ENCODE measurements at regions not wholly inside any gene's neighbourhood (a gene's known extent, or its start where the extent isn't known, plus 50 kb on each side); places are given as distances from the start of the nearest gene placed in this dataset.
A peak's percentile ranks its signal among the peaks of the same experiment; 100 is the strongest.

- DNase-seq, result no peak
- H4K20me1 ChIP-seq (ENCODE audit: insufficient read depth, low read length), result no peaks in the 10 kb centered on the region
- H3K9me3 ChIP-seq (replicated peaks in 1 of 2; ENCODE audit: control insufficient read depth in 1 of 2, insufficient read depth in 1 of 2, low read length in 2 of 2), result no peaks in the 10 kb centered on the region
- H3K27ac ChIP-seq (ENCODE audit: low read depth in 1 of 2, low read length in 2 of 2), result no peak overlapping the region
- no peak overlapping the region for H2AFZ ChIP-seq (ENCODE audit: insufficient read depth, low read depth, low read length, poor library complexity, severe bottlenecking)
- H3K4me3 ChIP-seq (replicated peaks in 1 of 3; ENCODE audit: low read depth in 2 of 3, low read length in 3 of 3), result no peak overlapping the region
- intact Hi-C loops (cut with micrococcal nuclease), result no loop called here
- Mint-ChIP-seq H3K36me3 (no peaks in the 10 kb centered on the region), H3K9me3 (no peaks in the 10 kb centered on the region), H3K27ac (no peak overlapping the region), H3K4me1 (peaks cover 2% of the 10 kb centered on the region), H3K4me3 (no peak overlapping the region), H3K27me3 (ENCODE audit: low read depth in 3 of 3) (no peaks in the 10 kb centered on the region)
- H3K27me3 ChIP-seq (ENCODE audit: control insufficient read depth in 2 of 2, insufficient read depth in 2 of 2, low read length in 2 of 2), result no peaks in the 10 kb centered on the region
- H3K9ac ChIP-seq (ENCODE audit: insufficient read depth, low read length, poor library complexity, severe bottlenecking), result no peak overlapping the region
- no peaks in the 10 kb centered on the region for H3K36me3 ChIP-seq (replicated peaks in 1 of 2; ENCODE audit: control insufficient read depth in 1 of 2, insufficient read depth in 2 of 2, low read length in 2 of 2)
- 100% methylated on average over 2 of the region's 4 CpGs for WGBS (ENCODE audit: insufficient coverage)
- H3K79me2 ChIP-seq (ENCODE audit: insufficient read depth, low read length), result no peaks in the 10 kb centered on the region
- H3K4me1 ChIP-seq (ENCODE audit: control insufficient read depth in 1 of 2, insufficient read depth in 2 of 2, low read length in 2 of 2), result peaks cover 0 to 5% of the 10 kb centered on the region in 2 donors
- H3K4me2 ChIP-seq (replicated peaks; ENCODE audit: extremely low read depth, low read length, poor library complexity, severe bottlenecking), result no peak overlapping the region
- TF ChIP-seq CTCF (IDR thresholded peaks at IDR 0.05), result no peak
These were observed 115.6 kb downstream of the XCL2 start for GRCh38 chr1:168428063-168428731.

GRCh38 chr1:168427051-168427450 is 116.7 kb downstream of the XCL2 start:
- no peaks in the 10 kb centered on the region for H4K20me1 ChIP-seq (ENCODE audit: insufficient read depth, low read length)
- H3K4me1 ChIP-seq (ENCODE audit: control insufficient read depth in 1 of 2, insufficient read depth in 2 of 2, low read length in 2 of 2), result peaks cover 0 to 5% of the 10 kb centered on the region in 2 donors
- intact Hi-C loops (cut with micrococcal nuclease), result no loop called here
- Mint-ChIP-seq H3K9me3 (no peaks in the 10 kb centered on the region), H3K36me3 (no peaks in the 10 kb centered on the region), H3K27me3 (ENCODE audit: low read depth in 3 of 3) (no peaks in the 10 kb centered on the region), H3K27ac (peak overlapping the region in 1 of 7 donors; percentile 6), H3K4me3 (no peak overlapping the region), H3K4me1 (peaks cover 2% of the 10 kb centered on the region)
- H2AFZ ChIP-seq (ENCODE audit: insufficient read depth, low read depth, low read length, poor library complexity, severe bottlenecking), result peak overlapping the region; percentile 30
- H3K27ac ChIP-seq (ENCODE audit: low read depth in 1 of 2, low read length in 2 of 2), result no peak overlapping the region
- no peak for TF ChIP-seq CTCF (IDR thresholded peaks at IDR 0.05)
- no CpG with 5 or more reads among the region's 1 CpG for WGBS (ENCODE audit: insufficient coverage)
- H3K9ac ChIP-seq (ENCODE audit: insufficient read depth, low read length, poor library complexity, severe bottlenecking), result no peak overlapping the region
- H3K9me3 ChIP-seq (replicated peaks in 1 of 2; ENCODE audit: control insufficient read depth in 1 of 2, insufficient read depth in 1 of 2, low read length in 2 of 2), result no peaks in the 10 kb centered on the region
- no peaks in the 10 kb centered on the region for H3K36me3 ChIP-seq (replicated peaks in 1 of 2; ENCODE audit: control insufficient read depth in 1 of 2, insufficient read depth in 2 of 2, low read length in 2 of 2)
- no peaks in the 10 kb centered on the region for H3K27me3 ChIP-seq (ENCODE audit: control insufficient read depth in 2 of 2, insufficient read depth in 2 of 2, low read length in 2 of 2)
- no peak overlapping the region for H3K4me2 ChIP-seq (replicated peaks; ENCODE audit: extremely low read depth, low read length, poor library complexity, severe bottlenecking)
- H3K4me3 ChIP-seq (replicated peaks in 1 of 3; ENCODE audit: low read depth in 2 of 3, low read length in 3 of 3), result no peak overlapping the region
- no peaks in the 10 kb centered on the region for H3K79me2 ChIP-seq (ENCODE audit: insufficient read depth, low read length)
- no peak for DNase-seq

All from CD14-positive monocyte (primary cell).